ENCODE measurements at regions not wholly inside any gene's neighbourhood (a gene's known extent, or its start where the extent isn't known, plus 50 kb on each side); places are given as distances from the start of the nearest gene placed in this dataset.

DNA sequence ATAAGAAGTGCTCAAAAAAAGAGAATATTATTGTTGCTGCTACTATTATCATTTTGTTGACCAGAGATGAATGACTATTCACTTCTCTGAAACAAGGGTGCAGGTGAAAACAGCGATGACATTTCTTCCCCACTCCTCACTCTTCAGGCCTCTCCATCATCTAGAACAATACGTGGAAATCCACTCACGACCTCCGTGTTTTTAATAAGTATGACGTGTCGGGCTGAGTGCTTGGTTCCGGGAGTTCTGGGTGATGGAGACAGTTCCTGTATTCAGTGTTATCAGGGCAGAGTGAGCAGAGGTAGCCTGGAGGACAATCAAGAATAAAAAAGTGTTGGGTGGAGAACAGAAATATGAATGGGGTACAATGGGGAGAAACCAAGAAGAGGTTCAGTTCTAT, 130.0 kb upstream of the ZNF217 start:
- TF ChIP-seq EGR1 (IDR thresholded peaks at IDR 0.05) (no peak), TCF12 (IDR thresholded peaks at IDR 0.05; ENCODE audit: low read depth) (no peak), CEBPB (IDR thresholded peaks at IDR 0.05) (no peak), TEAD4 (IDR thresholded peaks at IDR 0.05) (no peak), EP300 (IDR thresholded peaks at IDR 0.05; ENCODE audit: borderline replicate concordance) (no peak)
- TF ChIP-seq, protein P1, sequence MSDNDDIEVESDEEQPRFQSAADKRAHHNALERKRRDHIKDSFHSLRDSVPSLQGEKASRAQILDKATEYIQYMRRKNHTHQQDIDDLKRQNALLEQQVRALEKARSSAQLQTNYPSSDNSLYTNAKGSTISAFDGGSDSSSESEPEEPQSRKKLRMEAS (IDR thresholded peaks at IDR 0.05): no peak

DNA sequence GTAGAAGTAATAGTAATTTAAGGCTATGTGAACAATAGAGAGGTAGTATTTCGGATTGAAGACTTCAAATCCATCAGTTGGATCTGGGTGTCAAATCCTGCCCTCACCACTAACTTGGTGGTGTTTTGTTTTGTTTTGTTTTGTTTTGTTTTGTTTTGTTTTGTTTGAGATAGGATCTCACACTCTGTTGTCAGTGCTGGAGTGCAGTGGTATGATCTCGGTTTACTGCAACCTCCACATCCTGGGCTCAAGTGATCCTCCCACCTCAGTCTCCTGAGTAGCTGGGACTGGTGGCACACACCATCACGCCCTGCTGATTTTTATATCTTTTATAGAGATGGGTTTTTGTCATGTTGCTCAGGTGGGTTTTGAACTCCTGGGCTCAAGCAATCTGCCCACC, 129.4 kb upstream of the ZNF217 start:
- TF ChIP-seq TCF12 (IDR thresholded peaks at IDR 0.05; ENCODE audit: low read depth) (no peak), TAF1 (IDR thresholded peaks at IDR 0.05; ENCODE audit: low read depth) (no peak), YY1 (IDR thresholded peaks at IDR 0.05; ENCODE audit: low read depth) (no peak), ZBTB7A (IDR thresholded peaks at IDR 0.05; ENCODE audit: low read depth) (no peak), CREB1 (IDR thresholded peaks at IDR 0.05; ENCODE audit: low read depth) (no peak), CEBPB (IDR thresholded peaks at IDR 0.05) (no peak), RAD21 (IDR thresholded peaks at IDR 0.05; ENCODE audit: low read depth) (no peak), NFIC (IDR thresholded peaks at IDR 0.05) (no peak), EGR1 (IDR thresholded peaks at IDR 0.05) (no peak), TEAD4 (IDR thresholded peaks at IDR 0.05) (no peak)
- TF ChIP-seq, protein P2, sequence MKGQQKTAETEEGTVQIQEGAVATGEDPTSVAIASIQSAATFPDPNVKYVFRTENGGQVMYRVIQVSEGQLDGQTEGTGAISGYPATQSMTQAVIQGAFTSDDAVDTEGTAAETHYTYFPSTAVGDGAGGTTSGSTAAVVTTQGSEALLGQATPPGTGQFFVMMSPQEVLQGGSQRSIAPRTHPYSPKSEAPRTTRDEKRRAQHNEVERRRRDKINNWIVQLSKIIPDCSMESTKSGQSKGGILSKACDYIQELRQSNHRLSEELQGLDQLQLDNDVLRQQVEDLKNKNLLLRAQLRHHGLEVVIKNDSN (IDR thresholded peaks at IDR 0.05): no peak
- TF ChIP-seq, protein P3, sequence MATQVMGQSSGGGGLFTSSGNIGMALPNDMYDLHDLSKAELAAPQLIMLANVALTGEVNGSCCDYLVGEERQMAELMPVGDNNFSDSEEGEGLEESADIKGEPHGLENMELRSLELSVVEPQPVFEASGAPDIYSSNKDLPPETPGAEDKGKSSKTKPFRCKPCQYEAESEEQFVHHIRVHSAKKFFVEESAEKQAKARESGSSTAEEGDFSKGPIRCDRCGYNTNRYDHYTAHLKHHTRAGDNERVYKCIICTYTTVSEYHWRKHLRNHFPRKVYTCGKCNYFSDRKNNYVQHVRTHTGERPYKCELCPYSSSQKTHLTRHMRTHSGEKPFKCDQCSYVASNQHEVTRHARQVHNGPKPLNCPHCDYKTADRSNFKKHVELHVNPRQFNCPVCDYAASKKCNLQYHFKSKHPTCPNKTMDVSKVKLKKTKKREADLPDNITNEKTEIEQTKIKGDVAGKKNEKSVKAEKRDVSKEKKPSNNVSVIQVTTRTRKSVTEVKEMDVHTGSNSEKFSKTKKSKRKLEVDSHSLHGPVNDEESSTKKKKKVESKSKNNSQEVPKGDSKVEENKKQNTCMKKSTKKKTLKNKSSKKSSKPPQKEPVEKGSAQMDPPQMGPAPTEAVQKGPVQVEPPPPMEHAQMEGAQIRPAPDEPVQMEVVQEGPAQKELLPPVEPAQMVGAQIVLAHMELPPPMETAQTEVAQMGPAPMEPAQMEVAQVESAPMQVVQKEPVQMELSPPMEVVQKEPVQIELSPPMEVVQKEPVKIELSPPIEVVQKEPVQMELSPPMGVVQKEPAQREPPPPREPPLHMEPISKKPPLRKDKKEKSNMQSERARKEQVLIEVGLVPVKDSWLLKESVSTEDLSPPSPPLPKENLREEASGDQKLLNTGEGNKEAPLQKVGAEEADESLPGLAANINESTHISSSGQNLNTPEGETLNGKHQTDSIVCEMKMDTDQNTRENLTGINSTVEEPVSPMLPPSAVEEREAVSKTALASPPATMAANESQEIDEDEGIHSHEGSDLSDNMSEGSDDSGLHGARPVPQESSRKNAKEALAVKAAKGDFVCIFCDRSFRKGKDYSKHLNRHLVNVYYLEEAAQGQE (IDR thresholded peaks at IDR 0.05; ENCODE audit: low read depth): no peak
- TF ChIP-seq, protein P1 (IDR thresholded peaks at IDR 0.05): no peak

DNA sequence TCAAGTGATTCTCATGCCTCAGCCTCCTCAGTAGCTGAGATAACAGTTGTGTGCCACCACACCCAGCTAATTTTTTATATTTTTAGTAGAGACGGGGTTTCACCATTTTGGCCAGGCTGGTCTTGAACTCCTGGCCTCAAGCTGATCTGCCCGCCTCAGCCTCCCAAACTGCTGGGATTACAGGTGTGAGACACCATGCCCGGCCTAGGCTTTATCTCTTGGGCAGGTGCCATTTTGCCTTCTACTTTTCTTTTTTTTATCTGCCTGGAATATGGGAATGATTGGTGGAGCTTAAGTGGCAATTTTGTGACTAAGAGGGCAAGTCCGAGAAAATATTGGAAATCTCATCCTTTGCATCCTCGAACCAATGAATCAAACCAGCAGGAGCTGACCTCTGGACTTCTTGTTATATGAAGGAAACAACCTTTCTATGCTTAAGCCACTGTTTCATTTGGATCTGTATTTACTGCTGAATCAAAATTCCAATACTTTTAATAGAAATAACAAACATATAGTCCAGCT, 128.9 kb upstream of the ZNF217 start:
- TF ChIP-seq CREB1 (IDR thresholded peaks at IDR 0.05; ENCODE audit: low read depth): no peak
- no peak for TF ChIP-seq FOXM1 (IDR thresholded peaks at IDR 0.05; ENCODE audit: borderline replicate concordance, low read depth)
- no peak for TF ChIP-seq ZBTB7A (IDR thresholded peaks at IDR 0.05; ENCODE audit: low read depth)
- TF ChIP-seq YY1 (IDR thresholded peaks at IDR 0.05; ENCODE audit: low read depth): no peak
- no peak for TF ChIP-seq TCF12 (IDR thresholded peaks at IDR 0.05; ENCODE audit: low read depth)
- TF ChIP-seq RAD21 (IDR thresholded peaks at IDR 0.05; ENCODE audit: low read depth): no peak
- TF ChIP-seq CEBPB (IDR thresholded peaks at IDR 0.05): no peak
- TF ChIP-seq, protein P1 (IDR thresholded peaks at IDR 0.05): no peak
- TF ChIP-seq TAF1 (IDR thresholded peaks at IDR 0.05; ENCODE audit: low read depth): no peak
- TF ChIP-seq TEAD4 (IDR thresholded peaks at IDR 0.05): no peak
- TF ChIP-seq, protein P2 (IDR thresholded peaks at IDR 0.05): no peak
- no peak for TF ChIP-seq NFIC (IDR thresholded peaks at IDR 0.05)
- no peak for TF ChIP-seq EP300 (IDR thresholded peaks at IDR 0.05; ENCODE audit: borderline replicate concordance)
- TF ChIP-seq, protein P3 (IDR thresholded peaks at IDR 0.05; ENCODE audit: low read depth): no peak
- no peak for TF ChIP-seq EGR1 (IDR thresholded peaks at IDR 0.05)

DNA sequence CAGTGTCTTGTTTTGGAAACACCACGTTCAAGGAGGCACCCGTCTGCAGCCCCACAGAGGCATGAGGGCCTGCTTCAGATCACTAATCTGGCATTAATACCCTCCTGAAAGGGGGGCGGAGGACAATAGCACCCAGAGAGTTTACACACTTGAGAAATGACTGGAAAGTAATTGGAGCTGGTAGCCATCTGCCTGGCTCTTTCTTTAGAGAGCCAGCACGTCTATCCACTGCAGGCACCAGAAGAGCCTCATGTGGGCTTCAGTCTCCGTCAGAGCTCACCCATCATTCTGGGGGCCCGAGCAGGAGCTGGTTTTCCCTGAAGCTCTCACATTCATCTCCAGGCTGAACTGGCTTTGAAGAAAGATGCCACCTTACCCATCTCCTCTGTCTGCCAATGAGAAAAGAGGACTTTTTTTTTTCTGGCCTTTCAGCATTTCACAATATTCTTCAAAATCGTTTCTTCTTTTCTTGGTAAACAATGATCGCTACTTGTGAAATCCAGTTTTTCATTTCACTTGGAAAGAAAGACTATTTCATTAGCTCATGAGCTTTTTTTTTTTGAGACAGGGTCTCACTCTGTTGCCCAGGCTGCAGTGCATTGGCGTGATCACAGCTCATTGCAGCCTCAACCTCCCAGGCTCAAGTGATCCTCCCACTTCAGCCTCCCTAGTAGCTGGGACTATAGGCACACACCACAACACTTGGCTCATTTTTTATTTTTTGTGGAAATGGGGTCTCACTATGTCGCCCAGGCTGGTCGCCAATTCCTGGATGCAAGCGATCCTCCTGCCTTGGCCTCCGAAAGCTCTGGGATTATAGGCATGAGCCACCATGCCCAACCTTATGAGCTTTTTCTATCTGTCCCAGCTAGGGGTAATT, 124.7 kb upstream of the ZNF217 start:
- TF ChIP-seq RAD21 (IDR thresholded peaks at IDR 0.05; ENCODE audit: low read depth) (no peak), EP300 (IDR thresholded peaks at IDR 0.05; ENCODE audit: borderline replicate concordance) (no peak), EGR1 (IDR thresholded peaks at IDR 0.05) (no peak), CREB1 (IDR thresholded peaks at IDR 0.05; ENCODE audit: low read depth) (no peak)

DNA sequence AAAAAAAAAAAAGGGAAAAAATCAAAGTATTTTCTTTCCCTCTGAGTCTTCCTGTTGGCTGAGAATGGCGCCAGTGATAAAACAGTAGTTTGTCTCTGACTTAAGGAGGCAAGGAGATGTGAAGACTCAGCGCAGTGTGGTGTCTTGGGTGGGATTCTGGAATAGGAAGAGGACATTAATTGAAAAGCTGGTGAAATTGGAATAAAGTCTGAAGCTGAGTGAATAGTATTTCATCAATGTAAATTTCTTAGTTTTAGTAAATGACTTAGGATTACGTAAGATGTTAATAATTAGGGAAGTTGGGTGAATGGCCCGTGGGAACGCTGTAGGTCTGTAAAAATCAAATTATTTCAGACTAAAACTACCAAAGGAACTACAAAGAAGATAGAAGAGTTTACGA, 122.8 kb upstream of the ZNF217 start:
- TF ChIP-seq TEAD4 (IDR thresholded peaks at IDR 0.05) (no peak), TCF12 (IDR thresholded peaks at IDR 0.05; ENCODE audit: low read depth) (no peak), TAF1 (IDR thresholded peaks at IDR 0.05; ENCODE audit: low read depth) (no peak)

DNA sequence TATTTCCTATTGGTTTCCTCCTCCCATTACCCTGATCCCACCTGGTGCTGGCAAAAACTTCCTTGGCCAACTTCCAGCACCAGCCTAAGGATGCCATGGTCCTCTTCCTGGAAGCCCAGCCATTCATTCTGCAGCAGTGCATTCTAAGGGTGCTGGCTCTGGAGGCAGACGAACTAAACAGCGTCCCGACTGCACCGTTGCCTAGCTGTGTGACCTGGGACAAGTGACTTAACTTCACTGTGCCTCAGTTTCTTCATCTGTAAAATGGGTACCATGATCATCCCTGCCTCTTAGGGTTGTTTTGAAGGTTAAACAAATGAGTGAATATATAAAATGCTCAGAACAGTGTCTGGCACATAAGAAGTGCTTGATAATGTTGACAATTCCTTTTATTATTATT, 120.9 kb upstream of the ZNF217 start:
- TF ChIP-seq CEBPB (IDR thresholded peaks at IDR 0.05) (no peak), TAF1 (IDR thresholded peaks at IDR 0.05; ENCODE audit: low read depth) (no peak), EP300 (IDR thresholded peaks at IDR 0.05; ENCODE audit: borderline replicate concordance) (no peak), RAD21 (IDR thresholded peaks at IDR 0.05; ENCODE audit: low read depth) (no peak), ZBTB7A (IDR thresholded peaks at IDR 0.05; ENCODE audit: low read depth) (no peak), YY1 (IDR thresholded peaks at IDR 0.05; ENCODE audit: low read depth) (no peak), FOXM1 (IDR thresholded peaks at IDR 0.05; ENCODE audit: borderline replicate concordance, low read depth) (no peak), EGR1 (IDR thresholded peaks at IDR 0.05) (no peak), NFIC (IDR thresholded peaks at IDR 0.05) (no peak), TCF12 (IDR thresholded peaks at IDR 0.05; ENCODE audit: low read depth) (no peak)
- TF ChIP-seq, protein P1 (IDR thresholded peaks at IDR 0.05): no peak
- TF ChIP-seq, protein P2 (IDR thresholded peaks at IDR 0.05): no peak

Data from Ishikawa (cell line).